Ovary (tissue), 3 donors: ENCODE measurements at regions not wholly inside any gene's neighbourhood (a gene's known extent, or its start where the extent isn't known, plus 50 kb on each side); places are given as distances from the start of the nearest gene placed in this dataset.

Experiments
- CTCF ChIP-seq, 3 donors: fragments of 450-650 bp in 2 of 3; fragments of 200-600 bp in 1 of 3; IDR thresholded peaks; one replicate each; pipeline versions ENCODE4 v1.5.1 to v1.8.0; 2016 to 2022; ENCODE audit warnings: antibody characterized with exemption in 3 of 3, mild to moderate bottlenecking in 1 of 3
- EP300 ChIP-seq: sonication (generic); formaldehyde crosslinking; IDR thresholded peaks from one replicate; pipeline ENCODE4 v1.6.1; 2017; ENCODE audit warnings: antibody characterized with exemption
- POLR2A ChIP-seq: fragments of 450-650 bp; IDR thresholded peaks from one replicate; pipeline ENCODE4 v1.6.1; 2017; ENCODE audit warnings: antibody characterized with exemption, mild to moderate bottlenecking, moderate library complexity
- donor health status: DM: no; HTN: no; CAD: no.

DNA sequence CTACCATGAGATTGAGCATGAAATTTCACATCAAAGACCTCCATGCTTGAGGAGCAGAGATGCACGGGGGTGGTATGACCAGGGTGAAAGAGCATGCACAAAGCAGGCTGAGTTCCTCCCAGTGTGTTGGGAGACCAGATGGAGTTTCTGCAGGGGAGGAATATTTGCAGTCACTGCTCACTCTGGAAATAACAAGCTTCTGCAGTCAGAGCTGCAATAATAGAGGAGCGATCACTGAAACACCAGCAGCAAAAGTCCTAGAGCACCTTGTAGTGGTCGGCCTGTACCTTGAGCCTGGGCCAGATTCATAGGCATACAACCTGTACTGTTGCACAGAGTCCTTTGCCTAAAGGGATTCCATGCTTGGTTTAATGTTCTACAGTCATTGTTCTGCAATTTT, 184.5 kb upstream of the SP8 start:
- no peak for TF ChIP-seq POLR2A
- no peak for TF ChIP-seq CTCF (IDR thresholded peaks at IDR 0.05)
- TF ChIP-seq EP300: no peak
